WI38 (cell line): ENCODE measurements at regions not wholly inside any gene's neighbourhood (a gene's known extent, or its start where the extent isn't known, plus 50 kb on each side); places are given as distances from the start of the nearest gene placed in this dataset.

Experiments used
- H3K4me3 ChIP-seq: 2 replicates; pipeline ENCODE4 v1.5.1; 2011; ENCODE audit warnings: low read depth, mild to moderate bottlenecking, control low read depth, low read length
- TF ChIP-seq, protein P1 (sequence below): IDR thresholded peaks from 2 replicates; pipeline ENCODE4 v1.5.1; 2012; ENCODE audit warnings: low read depth, mild to moderate bottlenecking, control low read depth, low read length

DNA sequence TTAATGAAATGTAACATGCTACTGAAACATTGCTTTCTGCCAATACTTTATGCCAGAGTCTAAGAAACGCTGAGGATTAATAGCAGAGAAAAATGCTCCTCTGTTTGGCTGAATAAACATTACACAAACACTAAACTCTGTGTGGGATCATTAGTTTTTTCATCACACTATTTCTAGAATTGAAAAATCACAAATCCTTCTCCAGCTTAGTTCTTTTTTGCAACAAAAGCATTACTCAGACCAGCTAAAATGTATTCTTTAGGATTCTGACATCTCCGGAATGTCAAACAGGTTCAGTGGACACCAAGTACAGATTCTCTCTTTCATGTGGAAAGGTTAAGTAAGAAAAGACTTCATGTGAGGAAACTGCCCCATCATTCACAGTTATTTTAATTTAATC lies 226.9 kb downstream of the SIM1 start:
- H3K4me3 ChIP-seq: no peak overlapping the region
- TF ChIP-seq, protein P1, sequence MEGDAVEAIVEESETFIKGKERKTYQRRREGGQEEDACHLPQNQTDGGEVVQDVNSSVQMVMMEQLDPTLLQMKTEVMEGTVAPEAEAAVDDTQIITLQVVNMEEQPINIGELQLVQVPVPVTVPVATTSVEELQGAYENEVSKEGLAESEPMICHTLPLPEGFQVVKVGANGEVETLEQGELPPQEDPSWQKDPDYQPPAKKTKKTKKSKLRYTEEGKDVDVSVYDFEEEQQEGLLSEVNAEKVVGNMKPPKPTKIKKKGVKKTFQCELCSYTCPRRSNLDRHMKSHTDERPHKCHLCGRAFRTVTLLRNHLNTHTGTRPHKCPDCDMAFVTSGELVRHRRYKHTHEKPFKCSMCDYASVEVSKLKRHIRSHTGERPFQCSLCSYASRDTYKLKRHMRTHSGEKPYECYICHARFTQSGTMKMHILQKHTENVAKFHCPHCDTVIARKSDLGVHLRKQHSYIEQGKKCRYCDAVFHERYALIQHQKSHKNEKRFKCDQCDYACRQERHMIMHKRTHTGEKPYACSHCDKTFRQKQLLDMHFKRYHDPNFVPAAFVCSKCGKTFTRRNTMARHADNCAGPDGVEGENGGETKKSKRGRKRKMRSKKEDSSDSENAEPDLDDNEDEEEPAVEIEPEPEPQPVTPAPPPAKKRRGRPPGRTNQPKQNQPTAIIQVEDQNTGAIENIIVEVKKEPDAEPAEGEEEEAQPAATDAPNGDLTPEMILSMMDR: no peak

DNA sequence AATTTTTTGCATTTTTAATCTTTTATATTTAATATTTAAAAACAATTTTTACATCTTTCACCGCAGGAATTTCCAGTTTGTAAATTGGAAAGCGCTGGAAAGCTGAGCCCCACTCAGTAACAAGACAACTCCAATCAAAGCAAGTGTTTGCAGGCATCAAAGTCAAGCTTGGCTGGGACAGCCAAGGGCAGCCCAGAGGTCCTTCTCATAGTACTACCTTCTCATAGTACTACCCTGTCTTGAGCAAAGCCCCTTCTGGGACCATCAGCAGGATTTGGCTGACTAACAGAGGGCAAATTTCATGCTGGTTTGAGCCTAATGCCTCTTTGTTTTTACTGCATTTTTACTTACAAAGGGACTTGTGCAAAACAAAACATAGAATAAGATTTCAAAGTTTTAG lies 228.3 kb downstream of the SIM1 start:
- TF ChIP-seq, protein P1: no peak
- H3K4me3 ChIP-seq: no peak overlapping the region

DNA sequence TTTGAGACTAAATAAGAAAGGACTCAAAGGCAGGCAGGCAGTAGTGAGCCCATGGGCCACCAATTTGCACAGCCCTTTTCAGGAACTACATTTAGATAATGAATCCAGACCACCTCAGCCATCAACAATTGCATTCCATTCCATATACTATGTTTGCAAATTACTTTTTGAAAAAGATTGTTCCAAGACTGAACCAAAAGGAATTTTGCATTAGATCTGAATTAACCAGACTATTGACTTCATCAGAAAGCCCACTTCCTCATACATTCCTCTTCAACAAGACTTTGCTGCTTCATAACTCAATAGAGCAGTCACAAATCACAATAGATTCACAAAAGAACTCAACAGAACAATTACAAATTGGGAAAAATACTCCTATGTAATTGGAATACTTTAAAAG lies 229.1 kb downstream of the SIM1 start:
- H3K4me3 ChIP-seq: no peak overlapping the region
- TF ChIP-seq, protein P1: no peak

DNA sequence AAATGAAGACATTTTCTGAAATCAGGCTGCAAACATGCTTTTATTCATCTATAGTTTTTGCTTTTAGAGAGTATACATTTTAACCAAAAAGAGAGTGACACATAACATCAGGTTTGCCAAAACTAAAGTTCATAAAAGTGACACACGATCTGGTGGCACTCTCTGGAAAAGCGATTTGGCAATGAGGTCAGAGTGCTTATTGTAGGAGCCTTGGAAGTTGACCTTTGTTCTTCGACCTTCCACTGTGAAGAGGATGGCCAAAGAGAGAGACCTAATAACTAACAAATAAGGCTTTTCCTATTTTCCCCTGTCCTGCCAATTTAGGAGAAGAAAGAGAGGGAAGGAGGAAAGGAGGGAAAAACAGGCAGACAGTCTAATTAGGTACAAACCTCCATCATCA lies 230.1 kb downstream of the SIM1 start:
- no peak overlapping the region for H3K4me3 ChIP-seq
- TF ChIP-seq, protein P1: no peak

DNA sequence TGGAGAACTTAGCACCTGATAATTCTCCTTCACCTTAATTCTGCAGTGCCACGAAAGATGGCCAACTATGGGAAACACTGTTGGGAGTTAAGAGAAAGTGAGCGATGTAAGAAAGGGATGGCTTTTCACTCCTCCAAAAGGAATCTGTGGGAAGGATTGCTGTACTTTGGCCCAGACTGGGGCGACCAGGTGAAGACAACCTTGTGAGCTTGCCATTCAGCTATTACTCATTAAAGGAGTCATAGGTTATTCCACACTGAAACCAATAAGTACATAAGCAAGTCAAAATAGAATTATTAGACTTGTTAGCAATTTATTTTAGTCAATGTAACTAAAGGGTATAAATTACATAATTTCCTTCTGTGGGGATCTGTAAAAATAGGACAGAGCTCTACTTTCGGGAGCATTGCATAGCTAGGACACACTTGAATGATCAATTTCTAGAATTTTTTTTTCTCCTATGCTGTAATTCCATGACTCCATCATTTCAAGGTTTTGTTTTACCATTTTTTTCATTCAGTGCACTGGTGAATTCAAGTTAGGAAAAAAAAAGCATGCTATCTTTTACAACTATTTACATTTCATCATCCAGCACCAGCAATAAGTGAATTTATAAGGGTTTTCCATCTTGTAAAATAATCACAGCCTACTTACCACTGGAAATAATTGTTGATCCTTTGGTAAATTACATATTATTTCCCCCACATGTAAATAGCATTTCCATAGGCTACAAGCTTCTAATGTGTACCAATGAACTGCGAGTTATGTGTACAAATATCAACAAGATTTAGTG lies 231.7 kb downstream of the SIM1 start:
- no peak overlapping the region for H3K4me3 ChIP-seq
- TF ChIP-seq, protein P1: no peak

DNA sequence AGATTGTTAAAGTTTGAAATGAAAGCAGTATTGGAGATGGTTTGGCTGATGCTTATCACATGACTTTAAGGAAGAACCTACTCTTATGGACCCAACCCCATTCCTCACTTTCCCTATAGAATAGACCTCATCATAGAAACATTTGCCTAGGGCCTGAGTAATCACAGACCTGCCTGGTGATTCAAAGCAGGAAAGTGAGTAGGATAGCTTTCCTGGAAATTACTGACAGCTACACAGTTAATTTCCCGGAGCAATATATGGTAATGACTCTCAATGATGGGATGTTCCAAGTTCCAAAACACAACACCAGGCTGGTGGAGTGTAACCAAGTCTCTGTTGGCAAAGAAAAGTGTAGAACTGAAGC lies 233.8 kb downstream of the SIM1 start:
- TF ChIP-seq, protein P1: no peak
- H3K4me3 ChIP-seq: no peak overlapping the region

DNA sequence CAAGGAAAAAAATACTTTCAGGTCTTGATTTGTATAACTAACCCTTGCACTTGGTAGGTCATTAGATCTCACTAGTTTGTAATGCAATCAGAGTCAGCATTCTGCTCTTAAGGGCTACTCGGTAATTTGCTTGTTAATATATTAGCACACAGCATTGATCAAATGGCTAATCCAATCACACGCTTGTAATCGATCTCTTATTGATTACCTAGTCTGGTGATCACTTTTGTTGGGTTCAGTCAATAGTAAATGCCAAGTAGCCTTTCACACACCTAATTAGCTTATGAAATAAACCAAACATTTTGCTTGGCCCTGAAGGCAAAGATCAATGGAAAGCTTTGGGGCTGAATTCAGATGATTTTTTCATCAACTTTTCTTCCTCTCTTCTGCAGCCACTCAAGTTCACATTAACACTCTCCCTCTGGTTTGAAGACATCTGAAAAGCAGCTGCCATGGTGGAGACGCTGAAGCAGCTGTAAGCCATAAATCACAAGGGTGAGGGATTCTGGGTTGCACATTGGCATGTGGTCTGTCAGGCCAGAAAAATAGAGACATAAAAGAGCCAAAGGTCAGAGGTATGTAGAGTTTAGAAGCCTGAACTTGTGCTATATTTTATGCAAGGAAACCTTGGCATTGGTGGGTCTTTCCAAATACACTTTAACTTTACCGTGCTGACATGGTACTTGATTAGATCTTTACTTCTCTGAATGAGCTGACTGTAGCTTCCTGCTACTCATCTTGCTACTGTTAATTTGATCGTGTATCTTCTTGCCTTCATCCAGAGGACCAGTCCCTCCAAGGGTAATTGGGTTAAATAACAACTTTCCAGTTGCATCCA lies 234.4 kb downstream of the SIM1 start:
- TF ChIP-seq, protein P1: no peak
- H3K4me3 ChIP-seq: no peak overlapping the region
